ENCODE measurements at regions not wholly inside any gene's neighbourhood (a gene's known extent, or its start where the extent isn't known, plus 50 kb on each side); places are given as distances from the start of the nearest gene placed in this dataset.

DNA sequence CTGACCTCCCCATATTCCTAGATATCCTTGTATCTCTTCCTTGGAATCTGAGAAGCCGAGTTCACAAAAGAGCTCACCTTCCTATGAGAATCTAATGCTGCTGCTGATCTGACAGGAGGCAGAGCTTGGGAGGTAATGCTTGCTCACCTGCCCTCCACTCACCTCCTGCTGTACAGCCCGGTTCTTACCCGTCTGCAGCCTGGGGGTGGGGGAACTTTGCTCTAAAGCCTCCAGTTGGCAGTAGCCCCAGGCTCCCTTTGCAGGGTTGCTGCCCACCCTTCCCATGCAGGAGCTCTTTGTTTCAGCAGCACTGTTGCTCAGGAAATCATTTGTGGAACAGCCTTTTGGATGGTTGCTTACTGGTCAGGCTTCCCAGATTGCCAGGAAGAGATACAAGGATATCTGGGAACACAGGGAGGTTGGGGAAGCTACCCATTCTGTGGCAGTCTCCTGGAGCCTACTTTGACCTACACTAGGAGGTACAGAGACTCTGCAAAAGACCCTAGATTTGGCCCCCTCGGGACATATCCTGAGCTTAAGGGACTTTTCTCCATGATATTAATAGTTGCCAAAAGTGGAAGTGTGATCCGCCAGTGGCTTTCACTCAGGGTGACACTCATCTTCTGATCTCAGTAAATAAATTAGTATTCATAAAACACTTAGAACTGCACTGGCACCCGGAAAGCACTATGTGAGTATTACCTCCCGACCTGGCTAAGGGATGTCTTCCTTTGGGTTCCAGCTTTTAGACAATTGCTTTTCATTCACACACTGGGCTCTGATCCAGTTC lies 363.7 kb upstream of the PODXL start:
- no peaks in the 10 kb centered on the region for H3K9me3 ChIP-seq
- TF ChIP-seq, protein P1, sequence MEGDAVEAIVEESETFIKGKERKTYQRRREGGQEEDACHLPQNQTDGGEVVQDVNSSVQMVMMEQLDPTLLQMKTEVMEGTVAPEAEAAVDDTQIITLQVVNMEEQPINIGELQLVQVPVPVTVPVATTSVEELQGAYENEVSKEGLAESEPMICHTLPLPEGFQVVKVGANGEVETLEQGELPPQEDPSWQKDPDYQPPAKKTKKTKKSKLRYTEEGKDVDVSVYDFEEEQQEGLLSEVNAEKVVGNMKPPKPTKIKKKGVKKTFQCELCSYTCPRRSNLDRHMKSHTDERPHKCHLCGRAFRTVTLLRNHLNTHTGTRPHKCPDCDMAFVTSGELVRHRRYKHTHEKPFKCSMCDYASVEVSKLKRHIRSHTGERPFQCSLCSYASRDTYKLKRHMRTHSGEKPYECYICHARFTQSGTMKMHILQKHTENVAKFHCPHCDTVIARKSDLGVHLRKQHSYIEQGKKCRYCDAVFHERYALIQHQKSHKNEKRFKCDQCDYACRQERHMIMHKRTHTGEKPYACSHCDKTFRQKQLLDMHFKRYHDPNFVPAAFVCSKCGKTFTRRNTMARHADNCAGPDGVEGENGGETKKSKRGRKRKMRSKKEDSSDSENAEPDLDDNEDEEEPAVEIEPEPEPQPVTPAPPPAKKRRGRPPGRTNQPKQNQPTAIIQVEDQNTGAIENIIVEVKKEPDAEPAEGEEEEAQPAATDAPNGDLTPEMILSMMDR (IDR thresholded peaks at IDR 0.05): no peak
- H3K36me3 ChIP-seq: no peaks in the 10 kb centered on the region
- H3K9ac ChIP-seq (ENCODE audit: low read depth in 2 of 2, low read length in 2 of 2): no peak overlapping the region
- H3K4me1 ChIP-seq: no peaks in the 10 kb centered on the region
- DNase-seq: no peak
- no peak overlapping the region for H3K27ac ChIP-seq
- intact Hi-C loops (cut with DNase I): no loop called here
- no peak overlapping the region for H3K4me3 ChIP-seq
- H3K27me3 ChIP-seq: no peaks in the 10 kb centered on the region

DNA sequence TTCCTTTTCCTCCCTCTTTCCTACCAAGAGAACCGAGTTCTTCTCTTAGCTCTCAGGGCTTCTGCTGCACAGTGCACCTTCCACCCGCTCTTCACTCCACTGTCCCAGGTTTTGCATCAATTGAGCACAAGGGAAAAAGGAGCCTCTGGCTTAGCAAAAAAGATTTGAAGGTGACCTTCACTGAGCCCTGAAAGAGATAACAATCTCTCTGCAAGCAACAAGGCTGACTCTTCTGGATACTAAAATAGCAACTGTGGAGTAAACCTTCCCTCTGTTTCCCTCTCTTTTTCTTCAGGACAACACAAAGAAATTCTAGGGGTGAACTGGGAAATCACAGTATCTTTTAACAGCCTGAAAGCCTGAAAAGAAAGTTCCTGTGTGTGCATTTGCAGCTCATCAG lies 354.7 kb upstream of the PODXL start:
- intact Hi-C loops (cut with DNase I): no loop called here

DNA sequence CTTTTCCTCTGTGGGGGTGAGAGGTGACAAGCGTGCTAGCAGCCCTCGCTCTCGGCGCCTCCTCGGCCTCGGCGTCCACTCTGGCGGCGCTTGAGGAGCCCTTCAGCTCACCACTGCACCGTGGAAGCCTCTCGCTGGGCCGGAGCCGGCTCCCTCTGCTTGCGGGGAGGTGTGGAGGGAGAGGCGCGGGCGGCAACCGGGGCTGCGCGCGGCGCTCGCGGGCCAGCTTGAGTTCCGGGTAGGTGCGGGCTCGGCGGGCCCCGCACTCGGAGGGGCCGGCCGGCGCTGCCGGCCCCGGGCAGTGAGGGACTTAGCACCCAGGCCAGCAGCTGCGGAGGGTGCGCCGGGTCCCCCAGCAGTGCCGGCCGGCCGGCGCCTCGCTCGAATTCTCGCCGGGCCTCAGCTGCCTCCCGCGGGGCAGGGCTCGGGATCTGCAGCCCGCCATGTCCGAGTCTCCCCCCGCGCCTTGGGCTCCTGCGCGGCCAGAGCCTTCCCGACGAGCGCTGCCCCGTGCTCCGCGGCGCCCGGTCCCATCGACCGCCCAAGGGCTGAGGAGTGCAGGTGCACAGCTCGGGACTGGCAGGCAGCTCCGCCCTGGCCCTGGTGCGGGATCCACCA lies 352.8 kb upstream of the PODXL start:
- Histone ChIP-seq H3K4me3 (peak overlapping the region; percentile 30), H3K27me3 (no peaks in the 10 kb centered on the region), H3K9ac (ENCODE audit: low read depth in 2 of 2, low read length in 2 of 2) (no peak overlapping the region), H3K36me3 (no peaks in the 10 kb centered on the region), H3K27ac (no peak overlapping the region), H3K4me1 (no peaks in the 10 kb centered on the region), H3K9me3 (no peaks in the 10 kb centered on the region)
- intact Hi-C loops (cut with DNase I): no loop called here
- TF ChIP-seq, protein P1 (IDR thresholded peaks at IDR 0.05): no peak
- DNase-seq: peak; percentile 25

More for the DNA sequence above, 354.7 kb upstream of the PODXL start:
- no peaks in the 10 kb centered on the region for H3K4me1 ChIP-seq
- TF ChIP-seq, protein P1 (IDR thresholded peaks at IDR 0.05): no peak
- no peaks in the 10 kb centered on the region for H3K27me3 ChIP-seq
- H3K9me3 ChIP-seq: no peaks in the 10 kb centered on the region
- H3K4me3 ChIP-seq: no peak overlapping the region
- no peak overlapping the region for H3K9ac ChIP-seq (ENCODE audit: low read depth in 2 of 2, low read length in 2 of 2)
- H3K36me3 ChIP-seq: no peaks in the 10 kb centered on the region
- H3K27ac ChIP-seq: no peak overlapping the region
- no peak for DNase-seq

DNA sequence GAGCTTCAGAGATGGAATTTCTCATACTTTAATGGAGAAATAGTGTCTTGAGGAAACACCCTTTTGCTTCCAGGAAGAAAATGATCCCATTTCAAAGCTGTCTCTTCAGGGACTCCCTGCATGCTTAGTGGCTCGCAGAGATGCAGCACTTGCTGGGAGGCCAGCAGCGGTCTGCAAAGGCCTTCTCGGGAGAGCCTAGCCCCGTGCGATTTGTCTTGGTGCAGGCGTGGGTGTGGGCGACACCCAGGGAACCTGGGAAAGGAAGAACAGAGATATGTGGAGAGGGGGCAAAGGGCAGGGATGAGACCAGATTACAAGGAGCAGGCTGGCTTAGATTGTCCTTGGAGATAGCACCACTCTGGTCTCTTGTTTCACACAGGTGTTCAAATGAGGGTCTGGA lies 352.3 kb upstream of the PODXL start:
- intact Hi-C loops (cut with DNase I): no loop called here
- no peaks in the 10 kb centered on the region for H3K9me3 ChIP-seq
- H3K4me1 ChIP-seq: no peaks in the 10 kb centered on the region
- DNase-seq: no peak
- no peaks in the 10 kb centered on the region for H3K36me3 ChIP-seq
- no peak overlapping the region for H3K27ac ChIP-seq
- no peaks in the 10 kb centered on the region for H3K27me3 ChIP-seq
- TF ChIP-seq, protein P1 (IDR thresholded peaks at IDR 0.05): no peak
- no peak overlapping the region for H3K4me3 ChIP-seq
- H3K9ac ChIP-seq (ENCODE audit: low read depth in 2 of 2, low read length in 2 of 2): no peak overlapping the region

DNA sequence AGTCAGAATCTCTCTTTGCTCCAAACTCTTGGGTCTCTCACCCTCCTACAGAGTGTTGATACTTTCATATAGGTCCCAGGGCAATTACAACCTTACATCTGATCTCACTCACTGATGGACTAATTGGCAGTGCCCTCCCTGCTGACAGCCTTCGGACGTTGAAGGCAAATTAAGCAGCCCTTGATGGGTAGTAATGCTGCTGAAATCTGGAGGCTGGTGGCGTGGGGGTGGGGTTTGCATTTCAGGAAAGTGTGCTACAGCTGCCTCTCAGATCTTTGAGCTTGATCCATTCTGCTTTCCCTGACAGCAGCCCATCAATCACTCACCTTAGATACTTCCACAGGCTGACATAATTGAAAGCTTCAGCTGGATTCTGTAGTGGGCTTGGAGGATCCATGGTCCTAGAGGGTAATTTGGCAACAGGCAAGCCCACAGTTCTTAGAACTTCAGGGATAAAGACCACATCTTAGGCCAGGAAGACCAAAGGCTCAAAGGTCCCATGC lies 349.1 kb upstream of the PODXL start:
- intact Hi-C loops (cut with DNase I): no loop called here
- Histone ChIP-seq H3K4me3 (no peak overlapping the region), H3K27me3 (no peaks in the 10 kb centered on the region), H3K9ac (ENCODE audit: low read depth in 2 of 2, low read length in 2 of 2) (no peak overlapping the region), H3K27ac (no peak overlapping the region), H3K36me3 (no peaks in the 10 kb centered on the region), H3K4me1 (no peaks in the 10 kb centered on the region), H3K9me3 (no peaks in the 10 kb centered on the region)
- TF ChIP-seq, protein P1 (IDR thresholded peaks at IDR 0.05): no peak
- DNase-seq: no peak
